GM23248 (cell line): ENCODE measurements at regions not wholly inside any gene's neighbourhood (a gene's known extent, or its start where the extent isn't known, plus 50 kb on each side); places are given as distances from the start of the nearest gene placed in this dataset.

ENCODE experiments used
- DNase-seq: peaks from one replicate; pipeline ENCODE4 v3.0.0-alpha.2; 2015
- H2AFZ ChIP-seq: fragments of 200-600 bp; sonication (generic); 2 replicates; pipeline ENCODE4 v1.6.1; 2016; ENCODE audit warnings: antibody characterized with exemption
- H3F3A ChIP-seq: fragments of 200-600 bp; sonication (generic); 2 replicates; pipeline ENCODE4 v1.6.1; 2016; ENCODE audit warnings: mild to moderate bottlenecking, antibody characterized with exemption, mixed run types; ENCODE audit not compliant: insufficient read depth
- H3K27ac ChIP-seq: fragments of 200-600 bp; sonication (generic); 2 replicates; pipeline ENCODE4 v1.5.1; 2016; ENCODE audit warnings: mild to moderate bottlenecking
- H3K27me3 ChIP-seq: fragments of 200-600 bp; sonication (generic); replicated peaks from 2 replicates; pipeline ENCODE4 v1.6.1; 2016; ENCODE audit warnings: mild to moderate bottlenecking; ENCODE audit not compliant: insufficient read depth
- H3K36me3 ChIP-seq: fragments of 200-600 bp; sonication (generic); 2 replicates; pipeline ENCODE4 v1.6.1; 2016; ENCODE audit warnings: low read depth, mild to moderate bottlenecking
- H3K4me1 ChIP-seq: fragments of 200-600 bp; sonication (generic); 2 replicates; pipeline ENCODE4 v1.6.1; 2016; ENCODE audit warnings: mild to moderate bottlenecking; ENCODE audit not compliant: insufficient read depth
- H3K4me2 ChIP-seq: fragments of 200-600 bp; sonication (generic); one replicate; pipeline ENCODE4 v1.6.1; 2016; ENCODE audit warnings: mild to moderate bottlenecking; ENCODE audit not compliant: unreplicated experiment
- H3K4me3 ChIP-seq: fragments of 200-600 bp; sonication (generic); 2 replicates; pipeline ENCODE4 v1.5.1; 2016; ENCODE audit warnings: mild to moderate bottlenecking
- H3K79me2 ChIP-seq: fragments of 200-600 bp; sonication (generic); 2 replicates; pipeline ENCODE4 v1.6.1; 2016; ENCODE audit warnings: mild to moderate bottlenecking; ENCODE audit not compliant: insufficient read depth
- H3K9ac ChIP-seq: fragments of 200-600 bp; sonication (generic); 2 replicates; pipeline ENCODE4 v1.6.1; 2016; ENCODE audit warnings: mild to moderate bottlenecking
- H3K9me2 ChIP-seq: fragments of 200-600 bp; sonication (generic); 2 replicates; pipeline ENCODE4 v1.6.1; 2016; ENCODE audit warnings: mixed run types, mild to moderate bottlenecking, moderate library complexity; ENCODE audit not compliant: insufficient read depth
- H3K9me3 ChIP-seq: fragments of 200-600 bp; sonication (generic); one replicate; pipeline ENCODE4 v1.6.1; 2017; ENCODE audit warnings: low read depth
- H4K20me1 ChIP-seq: fragments of 200-600 bp; sonication (generic); 2 replicates; pipeline ENCODE4 v1.6.0; 2016; ENCODE audit not compliant: insufficient read depth
- EZH2 ChIP-seq: fragments of 200-600 bp; sonication (generic); IDR thresholded peaks from 2 replicates; pipeline ENCODE4 v1.6.1; 2018; ENCODE audit warnings: antibody characterized with exemption, mild to moderate bottlenecking; ENCODE audit not compliant: insufficient read depth, poor library complexity, severe bottlenecking
- EZH2phosphoT487 ChIP-seq: fragments of 200-600 bp; sonication (generic); IDR thresholded peaks from 2 replicates; pipeline ENCODE4 v1.6.1; 2018; ENCODE audit warnings: antibody characterized with exemption, moderate library complexity, mild to moderate bottlenecking, low read depth; ENCODE audit not compliant: insufficient read depth
- WGBS, 2 experiments: methylation state at CpG; one replicate each; pipeline ENCODE4 v1.1.6; 2015 to 2017; ENCODE audit warnings: low lambda C conversion rate in 2 of 2, low coverage in 1 of 2; ENCODE audit errors: missing lambda C conversion rate in 2 of 2; 5-methylcytosine and 5-hydroxymethylcytosine counted together
- in situ Hi-C: fragments of 300-500 bp; cut with MboI; formaldehyde crosslinking; loops from 2 replicates; pipeline ENCODE4 v1.15.0; 2020

- no peak overlapping the region for H3K27ac ChIP-seq
- H3F3A ChIP-seq: no peaks in the 10 kb centered on the region
- in situ Hi-C loops: no loop called here
- H3K9ac ChIP-seq: no peak overlapping the region
- no peak for TF ChIP-seq EZH2phosphoT487
- no peak for TF ChIP-seq EZH2
- H3K36me3 ChIP-seq: no peaks in the 10 kb centered on the region
- no peaks in the 10 kb centered on the region for H3K79me2 ChIP-seq
- no peaks in the 10 kb centered on the region for H3K27me3 ChIP-seq
- H3K9me2 ChIP-seq: no peaks in the 10 kb centered on the region
- H3K9me3 ChIP-seq: no peaks in the 10 kb centered on the region
- no peaks in the 10 kb centered on the region for H3K4me1 ChIP-seq
- no peaks in the 10 kb centered on the region for H4K20me1 ChIP-seq
- 15 to 24% methylated on average over 2 of the region's 2 CpGs for WGBS, 2 experiments
- no peak overlapping the region for H2AFZ ChIP-seq
- H3K4me2 ChIP-seq: no peak overlapping the region
- H3K4me3 ChIP-seq: no peak overlapping the region
- DNase-seq: no peak
Measured at GRCh38 chr11:90845799-90846198, 623.0 kb upstream of the CHORDC1 start.

- Histone ChIP-seq H2AFZ (no peak overlapping the region), H3K27me3 (no peaks in the 10 kb centered on the region), H3F3A (no peaks in the 10 kb centered on the region), H4K20me1 (no peaks in the 10 kb centered on the region), H3K9ac (no peak overlapping the region), H3K4me3 (no peak overlapping the region), H3K79me2 (no peaks in the 10 kb centered on the region), H3K4me2 (no peak overlapping the region), H3K4me1 (no peaks in the 10 kb centered on the region), H3K36me3 (no peaks in the 10 kb centered on the region), H3K9me3 (no peaks in the 10 kb centered on the region), H3K27ac (no peak overlapping the region), H3K9me2 (no peaks in the 10 kb centered on the region)
- 4 to 9% methylated on average over 1 of the region's 1 CpG for WGBS, 2 experiments
- no peak for DNase-seq
- TF ChIP-seq EZH2: no peak
- no peak for TF ChIP-seq EZH2phosphoT487
- in situ Hi-C loops: no loop called here
Measured at GRCh38 chr11:90845126-90845525, 622.3 kb upstream of the CHORDC1 start.

- in situ Hi-C loops: no loop called here
- no peaks in the 10 kb centered on the region for H4K20me1 ChIP-seq
- TF ChIP-seq EZH2: no peak
- no peak for TF ChIP-seq EZH2phosphoT487
- H3K9me2 ChIP-seq: no peaks in the 10 kb centered on the region
- H3K4me3 ChIP-seq: no peak overlapping the region
- no peaks in the 10 kb centered on the region for H3K79me2 ChIP-seq
- no peak overlapping the region for H3K9ac ChIP-seq
- no peaks in the 10 kb centered on the region for H3K9me3 ChIP-seq
- H3K4me2 ChIP-seq: no peak overlapping the region
- H3K27me3 ChIP-seq: no peaks in the 10 kb centered on the region
- H3K4me1 ChIP-seq: no peaks in the 10 kb centered on the region
- 21 to 23% methylated on average over 3 of the region's 3 CpGs for WGBS, 2 experiments
- H3K27ac ChIP-seq: no peak overlapping the region
- no peaks in the 10 kb centered on the region for H3F3A ChIP-seq
- H2AFZ ChIP-seq: no peak overlapping the region
- no peak for DNase-seq
- no peaks in the 10 kb centered on the region for H3K36me3 ChIP-seq
Measured at GRCh38 chr11:90844041-90844440, 621.2 kb upstream of the CHORDC1 start.

- Histone ChIP-seq H3K9me3 (no peaks in the 10 kb centered on the region), H3K4me3 (no peak overlapping the region), H3K79me2 (no peaks in the 10 kb centered on the region), H3K27ac (no peak overlapping the region), H3K4me2 (no peak overlapping the region), H3K36me3 (no peaks in the 10 kb centered on the region), H3K27me3 (no peaks in the 10 kb centered on the region), H3K9ac (no peak overlapping the region), H3K4me1 (no peaks in the 10 kb centered on the region), H3F3A (no peaks in the 10 kb centered on the region), H4K20me1 (no peaks in the 10 kb centered on the region), H3K9me2 (no peaks in the 10 kb centered on the region), H2AFZ (no peak overlapping the region)
- DNase-seq: no peak
- in situ Hi-C loops: no loop called here
- TF ChIP-seq EZH2phosphoT487 (no peak), EZH2 (no peak)
Measured at GRCh38 chr11:90842681-90843080, 619.8 kb upstream of the CHORDC1 start.

- in situ Hi-C loops: no loop called here
- Histone ChIP-seq H3K4me2 (no peak overlapping the region), H3F3A (no peaks in the 10 kb centered on the region), H3K9me3 (no peaks in the 10 kb centered on the region), H3K27me3 (no peaks in the 10 kb centered on the region), H3K9me2 (no peaks in the 10 kb centered on the region), H3K27ac (no peak overlapping the region), H3K9ac (no peak overlapping the region), H3K4me3 (no peak overlapping the region), H3K36me3 (no peaks in the 10 kb centered on the region), H4K20me1 (no peaks in the 10 kb centered on the region), H3K79me2 (no peaks in the 10 kb centered on the region), H2AFZ (no peak overlapping the region), H3K4me1 (no peaks in the 10 kb centered on the region)
- 12 to 23% methylated on average over 2 of the region's 2 CpGs for WGBS, 2 experiments
- no peak for DNase-seq
- TF ChIP-seq EZH2phosphoT487 (no peak), EZH2 (no peak)
Measured at GRCh38 chr11:90840071-90840470, 617.2 kb upstream of the CHORDC1 start.
